LNCaP clone FGC (cell line): ENCODE measurements at regions not wholly inside any gene's neighbourhood (a gene's known extent, or its start where the extent isn't known, plus 50 kb on each side); places are given as distances from the start of the nearest gene placed in this dataset.
A peak's percentile ranks its signal among the peaks of the same experiment; 100 is the strongest.

Experiments
- DNase-seq: peaks from one replicate; pipeline ENCODE4 v3.0.0-alpha.2; 2011; ENCODE audit warnings: low read depth
- H3K4me3 ChIP-seq: 2 replicates; pipeline ENCODE4 v1.5.1; 2011; ENCODE audit warnings: mild to moderate bottlenecking, low read depth, low read length, control low read depth
- TF ChIP-seq, protein P1 (sequence below): IDR thresholded peaks from 2 replicates; pipeline ENCODE4 v1.5.1; 2012; ENCODE audit warnings: mild to moderate bottlenecking; ENCODE audit not compliant: control insufficient read depth, insufficient read depth; ENCODE audit errors: extremely low read depth

DNA sequence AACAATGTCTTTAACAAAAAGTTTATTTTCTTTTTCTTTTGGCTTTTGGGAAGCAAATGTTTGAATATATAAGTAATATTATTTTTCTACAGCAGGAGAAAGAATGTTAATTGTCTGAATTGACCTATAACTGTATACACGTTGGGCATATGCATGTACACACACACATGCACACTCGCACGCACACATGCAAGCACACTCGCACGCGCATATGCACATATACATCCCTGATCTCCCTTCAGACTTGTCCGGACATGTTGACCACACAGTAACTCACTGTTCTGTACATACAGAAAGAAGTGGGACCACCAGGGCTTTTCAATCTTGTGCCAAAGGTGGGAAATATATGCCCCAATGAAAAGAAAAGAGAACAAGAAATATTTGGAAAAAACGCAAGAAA lies 245.1 kb upstream of the APCDD1 start:
- no peak for DNase-seq
- TF ChIP-seq, protein P1, sequence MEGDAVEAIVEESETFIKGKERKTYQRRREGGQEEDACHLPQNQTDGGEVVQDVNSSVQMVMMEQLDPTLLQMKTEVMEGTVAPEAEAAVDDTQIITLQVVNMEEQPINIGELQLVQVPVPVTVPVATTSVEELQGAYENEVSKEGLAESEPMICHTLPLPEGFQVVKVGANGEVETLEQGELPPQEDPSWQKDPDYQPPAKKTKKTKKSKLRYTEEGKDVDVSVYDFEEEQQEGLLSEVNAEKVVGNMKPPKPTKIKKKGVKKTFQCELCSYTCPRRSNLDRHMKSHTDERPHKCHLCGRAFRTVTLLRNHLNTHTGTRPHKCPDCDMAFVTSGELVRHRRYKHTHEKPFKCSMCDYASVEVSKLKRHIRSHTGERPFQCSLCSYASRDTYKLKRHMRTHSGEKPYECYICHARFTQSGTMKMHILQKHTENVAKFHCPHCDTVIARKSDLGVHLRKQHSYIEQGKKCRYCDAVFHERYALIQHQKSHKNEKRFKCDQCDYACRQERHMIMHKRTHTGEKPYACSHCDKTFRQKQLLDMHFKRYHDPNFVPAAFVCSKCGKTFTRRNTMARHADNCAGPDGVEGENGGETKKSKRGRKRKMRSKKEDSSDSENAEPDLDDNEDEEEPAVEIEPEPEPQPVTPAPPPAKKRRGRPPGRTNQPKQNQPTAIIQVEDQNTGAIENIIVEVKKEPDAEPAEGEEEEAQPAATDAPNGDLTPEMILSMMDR = no peak
- no peak overlapping the region for H3K4me3 ChIP-seq

DNA sequence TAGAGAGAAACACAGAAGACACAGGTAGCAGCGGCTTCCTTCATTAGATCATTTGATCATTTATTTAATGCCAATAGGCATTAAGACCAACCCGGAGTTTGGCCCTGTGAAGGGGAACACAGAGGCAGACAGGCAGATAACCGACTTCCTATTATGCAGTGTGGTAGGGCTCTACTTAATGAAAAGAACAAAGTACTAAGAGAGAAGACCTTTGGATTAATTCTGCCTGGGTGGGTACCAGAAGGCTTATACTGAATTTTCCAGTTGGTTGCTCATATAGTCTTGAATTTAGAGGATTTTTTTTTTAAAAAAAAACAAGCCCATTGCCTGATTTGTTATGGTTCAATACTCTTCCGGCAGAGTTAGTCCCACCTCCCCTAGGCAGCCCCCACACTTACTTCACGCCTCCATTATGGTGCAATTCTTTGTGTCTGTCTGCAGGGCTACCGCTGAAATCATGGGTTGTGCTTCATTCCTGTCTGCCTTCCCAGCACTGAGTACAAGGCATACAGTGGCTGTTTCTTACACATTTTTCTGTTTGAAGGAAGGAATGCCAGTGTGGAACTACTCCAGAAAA lies 244.3 kb upstream of the APCDD1 start:
- no peak for DNase-seq
- TF ChIP-seq, protein P1 = no peak
- H3K4me3 ChIP-seq = no peak overlapping the region

DNA sequence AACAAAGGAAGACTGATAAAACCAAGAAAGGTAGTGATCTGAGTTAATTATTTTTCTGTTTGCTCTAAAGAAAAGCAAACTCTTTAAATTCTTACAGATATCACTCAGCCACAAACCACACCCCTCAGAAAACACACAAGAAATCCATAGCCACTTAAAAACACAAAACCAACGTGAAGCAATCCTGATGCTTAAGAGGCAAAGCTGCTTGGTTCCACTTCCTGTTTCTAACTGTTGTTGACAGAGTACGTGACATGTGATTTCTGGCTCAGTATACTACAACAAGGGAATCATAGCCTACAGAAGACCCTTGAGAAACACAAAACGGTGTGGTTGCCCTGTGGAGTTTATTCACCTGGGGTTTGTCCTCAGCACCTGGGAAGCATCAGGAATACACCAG lies 240.9 kb upstream of the APCDD1 start:
- peak; percentile 54 for DNase-seq
- no peak overlapping the region for H3K4me3 ChIP-seq
- TF ChIP-seq, protein P1 = no peak

DNA sequence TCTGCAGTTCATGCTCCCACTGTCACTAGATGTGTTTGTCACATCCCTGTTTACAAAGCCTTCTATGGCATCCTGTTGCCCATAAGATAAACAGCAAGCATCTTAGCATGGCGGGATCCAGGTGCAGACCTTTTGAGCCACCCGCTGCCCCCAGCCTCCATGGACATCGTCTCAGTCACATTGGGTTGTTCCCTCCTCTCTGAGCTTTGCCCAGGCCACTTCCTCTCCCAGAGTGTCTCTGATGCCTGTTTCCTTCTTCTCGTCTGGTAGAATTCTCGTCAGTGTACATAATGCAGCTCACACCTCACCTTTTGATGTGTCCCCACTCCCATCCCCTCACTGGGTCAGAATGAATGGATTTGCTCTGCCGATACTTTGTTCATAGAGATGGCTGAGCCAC lies 239.0 kb upstream of the APCDD1 start:
- H3K4me3 ChIP-seq = no peak overlapping the region
- TF ChIP-seq, protein P1 = no peak
- no peak for DNase-seq

DNA sequence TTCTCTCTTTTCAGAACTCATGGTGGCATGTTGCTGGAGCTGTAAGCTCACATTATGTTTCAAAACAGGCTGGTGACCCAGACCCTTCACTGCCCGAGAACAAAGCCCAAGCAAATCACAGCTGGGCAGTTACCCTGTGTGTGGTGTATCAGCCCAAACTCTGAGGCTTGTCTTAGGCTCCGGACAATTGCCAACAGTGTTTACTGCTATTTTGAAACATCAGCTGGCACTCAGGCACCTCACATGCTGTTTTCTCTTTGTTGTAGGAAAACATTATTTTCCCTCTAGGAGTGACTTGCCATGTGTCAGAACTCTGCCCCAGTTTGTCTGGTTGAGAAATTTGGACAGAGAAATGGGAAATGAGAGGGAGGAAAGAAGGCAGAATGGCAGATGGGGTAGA lies 237.6 kb upstream of the APCDD1 start:
- TF ChIP-seq, protein P1 = no peak
- H3K4me3 ChIP-seq = no peak overlapping the region

DNA sequence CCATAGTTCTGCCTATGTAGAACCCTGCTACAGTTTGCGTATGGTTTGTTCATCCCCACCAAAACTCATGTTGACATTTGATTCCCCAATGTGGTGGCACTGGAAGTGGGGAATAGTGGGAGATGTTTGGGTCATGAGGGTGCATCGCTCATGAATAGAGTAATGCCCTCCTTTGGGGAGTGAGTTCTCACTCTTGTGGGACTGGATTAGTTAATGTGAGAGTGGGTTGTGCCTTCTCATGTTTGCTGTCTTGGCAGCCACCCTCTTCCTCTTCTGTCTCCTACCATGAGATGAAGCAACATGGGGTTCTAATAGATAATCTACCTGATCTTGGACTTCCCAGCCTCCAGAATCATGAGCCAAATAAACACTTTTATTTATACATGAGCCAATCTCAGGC lies 237.2 kb upstream of the APCDD1 start:
- TF ChIP-seq, protein P1 = no peak
- no peak overlapping the region for H3K4me3 ChIP-seq
- no peak for DNase-seq

More for the DNA sequence above, 237.6 kb upstream of the APCDD1 start:
- no peak for DNase-seq

DNA sequence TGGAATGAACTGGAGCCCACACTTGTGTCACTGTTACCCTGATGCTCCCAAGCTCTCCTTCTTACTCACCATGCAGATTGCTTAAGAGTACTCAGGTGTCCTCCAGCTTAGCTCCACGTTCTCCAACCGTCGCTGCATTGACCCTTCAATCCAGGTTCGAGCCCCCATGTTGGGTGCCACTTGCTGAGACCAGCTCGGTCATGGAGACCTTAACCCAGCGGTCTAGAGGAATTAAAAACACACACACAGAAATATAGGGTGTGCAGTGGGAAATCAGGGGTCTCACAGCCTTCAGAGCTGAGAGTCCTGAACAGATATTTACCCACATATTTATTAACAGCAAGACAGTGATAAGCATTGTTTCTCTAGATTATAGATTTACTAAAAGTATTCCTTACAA lies 229.1 kb upstream of the APCDD1 start:
- no peak for DNase-seq
- TF ChIP-seq, protein P1 = no peak
- no peak overlapping the region for H3K4me3 ChIP-seq
